ENCODE measurements at regions not wholly inside any gene's neighbourhood (a gene's known extent, or its start where the extent isn't known, plus 50 kb on each side); places are given as distances from the start of the nearest gene placed in this dataset.

DNA sequence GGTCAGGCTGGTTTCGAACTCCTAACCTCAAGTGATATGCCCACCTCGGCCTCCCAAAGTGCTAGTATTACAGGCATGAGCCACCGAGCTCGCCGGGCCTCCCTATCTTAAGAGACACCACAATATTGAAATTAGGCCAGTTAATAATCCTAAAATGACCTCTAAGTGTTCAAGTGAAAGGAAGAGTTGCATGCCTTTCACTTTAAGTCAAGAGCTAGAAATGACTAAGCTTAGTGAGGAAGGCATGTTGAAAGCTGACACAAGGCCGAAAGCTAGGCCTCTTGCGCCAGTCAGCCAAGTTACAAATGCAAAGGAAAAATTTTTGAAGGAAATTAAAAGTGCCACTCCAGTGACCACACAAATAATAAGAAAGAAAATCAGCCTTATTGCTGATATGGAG is 144.5 kb upstream of the FNDC3A start:
- Histone ChIP-seq H4K91ac (replicated peaks; ENCODE audit: insufficient read length, low read length) (no peak overlapping the region), H3K9me3 (ENCODE audit: insufficient read depth in 2 of 2, low read depth in 1 of 2, low read length in 1 of 2) (peaks cover 7 to 15% of the 10 kb centered on the region in 2 experiments), H2BK15ac (ENCODE audit: low read length) (no peak overlapping the region), H3K27me3 (replicated peaks in 1 of 4; ENCODE audit: control insufficient read depth in 3 of 4, extremely low read depth in 1 of 4, insufficient read depth in 3 of 4, low read length in 3 of 4) (no peaks in the 10 kb centered on the region), H3K4me3 (ENCODE audit: extremely low read depth in 1 of 4, insufficient read depth in 2 of 4, low read depth in 3 of 4, low read length in 4 of 4) (no peak overlapping the region), H2AK5ac (ENCODE audit: low read depth, low read length) (no peak overlapping the region), H3K79me2 (ENCODE audit: control insufficient read depth in 1 of 2, insufficient read depth in 2 of 2, low read length in 2 of 2) (no peaks in the 10 kb centered on the region), H4K20me1 (replicated peaks in 1 of 2; ENCODE audit: control insufficient read depth in 1 of 2, insufficient read depth in 2 of 2, low read length in 2 of 2) (no peaks in the 10 kb centered on the region), H2BK12ac (ENCODE audit: low read depth, low read length) (no peak overlapping the region), H4K8ac (ENCODE audit: extremely low read depth, insufficient read depth, low read length) (no peak overlapping the region), H3K18ac (ENCODE audit: extremely low read depth, low read length) (no peak overlapping the region), H3K79me1 (ENCODE audit: low read depth, low read length) (no peaks in the 10 kb centered on the region), H2BK120ac (replicated peaks; ENCODE audit: low read depth, low read length) (no peak overlapping the region), H4K5ac (ENCODE audit: insufficient read length, low read depth, low read length) (no peak overlapping the region), H3K23me2 (ENCODE audit: low read depth, low read length) (no peaks in the 10 kb centered on the region), H3K14ac (ENCODE audit: insufficient read length) (no peak overlapping the region), H2BK20ac (ENCODE audit: low read length) (no peak overlapping the region), H3K36me3 (ENCODE audit: control insufficient read depth in 2 of 4, insufficient read depth in 4 of 4, low read length in 3 of 4) (no peaks in the 10 kb centered on the region; a peak in 2 of 8 replicates), H3K4me1 (replicated peaks in 1 of 4; ENCODE audit: control insufficient read depth in 3 of 4, insufficient read depth in 4 of 4, low read length in 3 of 4) (peaks cover 0 to 6% (median 2%) of the 10 kb centered on the region in 4 experiments; a peak in 5 of 7 replicates), H3K4me2 (ENCODE audit: insufficient read depth in 1 of 2, low read depth in 2 of 2, low read length in 2 of 2) (no peak overlapping the region), H3K23ac (ENCODE audit: insufficient read length) (no peak overlapping the region), H3K56ac (replicated peaks; ENCODE audit: insufficient read length, low read depth, low read length) (no peak overlapping the region), H3K4ac (replicated peaks; ENCODE audit: insufficient read length, low read depth, low read length) (no peak overlapping the region), H2BK5ac (ENCODE audit: low read depth, low read length) (no peak overlapping the region), H2AFZ (ENCODE audit: low read length) (no peak overlapping the region), H3K27ac (ENCODE audit: low read depth, low read length) (no peak overlapping the region), H3K9ac (replicated peaks in 1 of 4; ENCODE audit: extremely low read depth in 1 of 4, low read depth in 3 of 4, low read length in 3 of 4) (no peak overlapping the region)
- ChIA-PET POLR2A (ENCODE audit: partially characterized antibody) (no interaction called here), CTCF (ENCODE audit: partially characterized antibody) (no interaction called here)
- DNase-seq (ENCODE audit: low read depth in 1 of 2, low spot score in 2 of 2) (no peak), FAIRE-seq (no peak)
- 83% methylated on average over 7 of the region's 7 CpGs; no CpG with 5 or more reads in 1 of the 2 experiments for WGBS, 2 experiments (ENCODE audit: extremely low coverage in 1 of 2, insufficient coverage in 1 of 2, insufficient read length in 1 of 2, insufficient replicate concordance in 2 of 2, low coverage in 1 of 2, low lambda C conversion rate in 2 of 2, missing lambda C conversion rate in 1 of 2)
- TF ChIP-seq POLR2A (IDR thresholded peaks at IDR 0.05; ENCODE audit: control extremely low read depth in 1 of 2, low read depth in 2 of 2, low read length in 2 of 2) (no peak), GABPA (IDR thresholded peaks at IDR 0.05; ENCODE audit: borderline replicate concordance, insufficient read depth, low read length) (no peak), HDAC6 (IDR thresholded peaks at IDR 0.05; ENCODE audit: low read depth, low read length) (no peak), NANOG (IDR thresholded peaks at IDR 0.05; ENCODE audit: insufficient read depth, low read depth, low read length, poor library complexity, severe bottlenecking) (no peak), BACH1 (IDR thresholded peaks at IDR 0.05; ENCODE audit: low read length) (no peak)
